ENCODE measurements at regions not wholly inside any gene's neighbourhood (a gene's known extent, or its start where the extent isn't known, plus 50 kb on each side); places are given as distances from the start of the nearest gene placed in this dataset.

GRCh38 chr10:106181501-106181900, 983.0 kb downstream of the SORCS1 start:
- TF ChIP-seq CTCF (IDR thresholded peaks at IDR 0.05; ENCODE audit: low read depth, low read length, missing control alignments), result no peak
- no peak for DNase-seq (ENCODE audit: extremely low read depth, low read depth)
- H3K4me3 ChIP-seq (replicated peaks; ENCODE audit: low read depth, low read length), result no peak overlapping the region

- DNase-seq (ENCODE audit: extremely low read depth, low read depth), result no peak
- H3K4me3 ChIP-seq (replicated peaks; ENCODE audit: low read depth, low read length), result no peak overlapping the region
- TF ChIP-seq CTCF (IDR thresholded peaks at IDR 0.05; ENCODE audit: low read depth, low read length, missing control alignments), result no peak
Observed at GRCh38 chr10:106179430-106179829, 985.1 kb downstream of the SORCS1 start.

GRCh38 chr10:106175760-106176377, 988.6 kb downstream of the SORCS1 start:
- TF ChIP-seq CTCF (IDR thresholded peaks at IDR 0.05; ENCODE audit: low read depth, low read length, missing control alignments), result peak; percentile 23
- H3K4me3 ChIP-seq (replicated peaks; ENCODE audit: low read depth, low read length), result no peak overlapping the region
- DNase-seq (ENCODE audit: extremely low read depth, low read depth), result no peak

GRCh38 chr10:106173838-106174237, 990.7 kb downstream of the SORCS1 start:
- DNase-seq (ENCODE audit: extremely low read depth, low read depth), result no peak
- no peak for TF ChIP-seq CTCF (IDR thresholded peaks at IDR 0.05; ENCODE audit: low read depth, low read length, missing control alignments)
- H3K4me3 ChIP-seq (replicated peaks; ENCODE audit: low read depth, low read length), result no peak overlapping the region

GRCh38 chr10:106169241-106169640, 995.3 kb downstream of the SORCS1 start:
- no peak for DNase-seq (ENCODE audit: extremely low read depth, low read depth)
- TF ChIP-seq CTCF (IDR thresholded peaks at IDR 0.05; ENCODE audit: low read depth, low read length, missing control alignments), result no peak
- H3K4me3 ChIP-seq (replicated peaks; ENCODE audit: low read depth, low read length), result no peak overlapping the region

GRCh38 chr10:106167946-106168345, 996.6 kb downstream of the SORCS1 start:
- H3K4me3 ChIP-seq (replicated peaks; ENCODE audit: low read depth, low read length), result no peak overlapping the region
- TF ChIP-seq CTCF (IDR thresholded peaks at IDR 0.05; ENCODE audit: low read depth, low read length, missing control alignments), result no peak

GRCh38 chr10:106158241-106158640, 1006.3 kb downstream of the SORCS1 start:
- H3K4me3 ChIP-seq (replicated peaks; ENCODE audit: low read depth, low read length), result no peak overlapping the region
- no peak for TF ChIP-seq CTCF (IDR thresholded peaks at IDR 0.05; ENCODE audit: low read depth, low read length, missing control alignments)
- no peak for DNase-seq (ENCODE audit: extremely low read depth, low read depth)

More at GRCh38 chr10:106167946-106168345, 996.6 kb downstream of the SORCS1 start:
- no peak for DNase-seq (ENCODE audit: extremely low read depth, low read depth)

All from HFF-Myc (cell line).